ENCODE measurements at regions not wholly inside any gene's neighbourhood (a gene's known extent, or its start where the extent isn't known, plus 50 kb on each side); places are given as distances from the start of the nearest gene placed in this dataset.
"Not testable (repeated sequence)": the region's sequence is repeated elsewhere in the genome, so short reads cannot be mapped to it uniquely, and the experiment has no call there.

DNA sequence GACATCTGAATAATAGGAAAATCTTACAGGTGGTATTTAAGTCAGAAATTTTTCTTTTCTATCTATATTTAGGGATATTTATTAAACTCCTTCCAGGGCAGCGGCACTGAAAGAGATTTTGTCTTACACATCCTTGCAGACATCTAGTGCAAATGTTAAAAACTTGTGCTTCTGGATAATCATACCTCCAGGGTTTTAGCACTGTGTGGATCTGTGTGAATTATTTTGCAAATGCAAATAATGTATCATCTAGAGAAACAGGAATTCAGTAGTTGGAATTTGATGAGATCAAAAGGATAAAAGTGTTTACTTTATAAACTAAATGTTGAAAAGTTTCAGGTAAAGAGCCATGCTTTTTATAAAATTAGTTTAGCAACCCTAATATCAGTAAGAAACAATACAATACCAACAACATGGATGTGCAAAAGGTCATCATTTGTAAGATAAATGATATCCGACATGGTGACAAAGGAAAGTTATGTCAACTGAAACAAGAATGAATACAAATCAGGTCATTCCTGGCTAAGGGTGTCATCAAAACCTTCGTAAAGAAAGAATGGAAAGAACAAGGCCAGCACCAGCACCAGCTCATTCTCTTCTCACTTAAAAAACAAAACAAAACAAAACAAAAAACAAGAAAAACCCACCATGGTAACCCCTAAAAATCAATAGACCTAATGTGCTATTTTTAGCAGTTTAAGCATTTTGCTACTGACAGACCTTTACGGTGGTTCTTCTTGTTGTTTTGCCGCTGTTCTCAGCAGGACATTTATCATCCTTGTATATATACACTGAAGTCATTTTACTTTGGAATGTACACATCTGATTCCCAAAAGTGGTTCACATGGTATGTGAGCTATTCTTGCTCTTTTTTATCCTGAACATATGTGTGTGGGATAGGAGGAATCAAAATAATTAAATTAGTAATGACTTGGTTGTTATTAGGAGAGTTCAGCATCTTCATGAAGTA lies 219.7 kb upstream of the NDST3 start:
- no peak for DNase-seq

DNA sequence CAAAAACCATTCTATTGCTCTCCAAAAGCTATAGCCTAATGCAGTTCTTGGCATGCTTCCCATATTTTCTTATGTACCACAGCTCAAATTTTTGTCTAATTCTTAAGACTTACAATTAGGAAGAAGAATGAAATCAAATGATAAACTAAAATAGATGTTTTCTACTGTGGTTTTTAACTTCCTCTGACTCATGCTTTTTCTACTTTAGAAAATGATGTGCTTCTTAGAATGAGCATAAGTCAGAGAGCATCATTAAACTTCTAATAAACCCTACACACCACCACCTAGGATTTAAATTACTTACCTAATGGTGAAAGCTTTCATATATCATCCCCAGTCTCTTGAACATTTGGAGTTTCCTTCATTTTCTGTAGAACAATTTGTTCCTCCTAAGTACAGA lies 217.0 kb upstream of the NDST3 start:
- DNase-seq = no peak

DNA sequence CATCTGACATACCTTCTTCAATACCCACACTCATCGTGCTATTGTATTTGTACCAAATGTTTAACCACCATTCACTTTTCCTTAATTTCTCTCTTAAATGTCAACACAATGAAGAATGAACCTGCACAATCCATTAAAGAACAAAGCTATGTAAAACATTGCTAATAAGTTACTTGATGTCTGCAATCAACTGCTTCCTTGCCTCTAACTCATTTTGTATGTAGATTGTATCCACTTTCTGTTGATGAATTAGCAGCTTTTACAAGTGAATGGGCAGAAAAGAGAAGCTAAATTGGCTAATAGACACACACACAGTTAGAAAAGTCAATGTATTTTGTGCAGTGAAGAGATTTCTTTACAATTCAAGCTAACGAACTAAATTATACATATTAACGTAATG lies 212.5 kb upstream of the NDST3 start:
- DNase-seq = no peak

DNA sequence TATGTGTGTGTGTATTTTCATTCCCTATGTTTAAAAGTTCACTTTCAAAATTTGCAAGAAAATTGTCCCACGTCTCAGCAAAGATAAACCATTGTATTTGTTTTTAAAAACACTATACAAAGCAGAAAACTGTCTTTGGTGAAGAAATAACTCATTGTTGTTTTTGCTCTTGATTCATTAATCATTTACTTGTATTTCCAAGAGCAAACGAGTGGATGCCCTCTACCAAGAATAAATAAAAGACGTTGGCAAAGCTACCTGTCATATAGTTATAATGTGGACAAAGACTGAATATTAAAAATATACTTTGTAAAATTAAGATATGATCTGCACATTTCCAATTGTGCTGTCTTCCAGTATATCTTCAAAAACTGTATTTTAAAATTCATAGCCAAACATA lies 210.9 kb upstream of the NDST3 start:
- DNase-seq = no peak

DNA sequence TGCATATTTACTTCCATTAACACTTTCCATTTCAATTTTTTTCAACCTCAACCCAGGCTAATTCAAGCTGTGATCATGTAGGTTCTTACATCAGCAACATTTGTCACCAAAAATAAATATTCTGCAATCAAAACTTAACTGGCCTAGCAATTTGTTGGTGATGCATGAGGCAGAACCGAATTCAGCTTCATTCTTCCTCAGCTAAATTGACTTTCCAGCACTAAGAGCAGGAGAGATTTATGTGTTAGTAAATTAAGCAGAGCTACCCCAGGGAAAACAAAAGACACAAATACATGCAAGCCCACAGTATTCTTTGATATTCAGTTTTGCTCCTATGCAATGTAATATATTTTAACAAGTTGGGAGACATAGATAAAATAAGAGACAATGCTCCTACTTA lies 208.7 kb upstream of the NDST3 start:
- no peak for DNase-seq

DNA sequence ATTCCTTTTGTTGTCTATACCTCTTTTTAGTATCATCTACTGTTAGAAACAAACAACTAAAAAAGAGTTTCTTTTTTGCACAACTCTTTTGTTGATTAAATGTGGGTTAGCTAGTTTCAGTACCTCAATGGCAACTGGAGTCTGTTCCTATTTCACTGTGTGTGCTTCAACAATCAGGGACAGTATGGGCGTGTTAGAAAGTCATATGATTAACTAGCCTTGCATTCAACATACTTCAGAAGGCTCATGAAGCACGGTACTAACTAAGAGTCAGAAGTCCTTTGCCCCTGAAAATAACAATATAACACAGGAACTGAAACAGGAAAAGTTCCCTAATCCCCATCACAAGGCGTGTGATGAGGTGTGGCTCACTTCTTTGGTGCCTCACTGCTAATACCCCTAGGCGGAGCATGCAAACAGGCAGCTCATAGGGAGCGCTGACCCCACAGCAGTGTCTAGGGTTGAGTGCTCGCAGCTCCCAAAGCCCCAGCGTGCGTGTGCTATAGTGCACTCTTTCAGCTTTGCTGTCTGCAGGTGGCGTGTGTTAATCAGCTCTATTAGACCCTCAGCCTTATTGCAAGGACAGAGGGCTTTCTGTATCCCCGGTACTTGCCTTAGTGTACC lies 203.1 kb upstream of the NDST3 start:
- DNase-seq = no peak

DNA sequence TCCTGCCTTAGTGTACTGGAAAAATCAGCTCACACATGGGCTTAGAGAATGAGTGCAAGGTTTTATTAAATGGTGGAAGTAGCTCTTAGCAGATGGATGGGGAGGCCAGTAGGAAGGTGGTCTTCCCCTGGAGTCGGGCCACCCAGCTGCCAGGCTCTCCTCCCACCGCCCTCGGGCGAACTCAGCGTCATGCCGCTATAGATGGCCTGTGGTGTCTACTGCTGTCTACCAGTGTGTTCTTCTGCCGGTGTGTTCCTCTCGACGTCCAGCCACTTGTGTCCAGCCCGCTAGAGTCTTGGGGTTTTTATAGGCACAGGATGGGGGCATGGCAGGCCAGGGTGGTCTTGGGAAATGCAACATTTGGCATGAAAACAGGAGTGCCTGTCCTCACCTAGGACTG lies 198.7 kb upstream of the NDST3 start:
- DNase-seq = no peak

DNA sequence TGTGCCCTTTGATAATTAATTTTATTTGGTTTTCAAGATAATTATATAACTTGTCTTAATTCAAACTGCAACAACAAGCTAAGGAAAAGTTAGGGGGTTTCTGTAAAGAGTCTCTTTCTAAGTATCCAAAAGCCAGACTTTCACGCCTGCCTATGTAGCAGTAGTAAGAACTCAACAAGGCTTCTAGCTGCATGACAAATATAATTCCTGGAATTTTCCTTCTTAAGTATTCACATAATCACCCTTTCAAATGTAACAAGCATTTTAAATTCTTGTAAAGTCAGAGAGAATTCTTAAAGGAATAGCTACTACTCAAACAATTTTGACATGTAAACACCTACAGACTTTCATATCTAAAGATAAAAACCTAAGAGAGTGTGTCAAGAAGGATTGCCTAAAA lies 189.7 kb upstream of the NDST3 start:
- no peak for DNase-seq

DNA sequence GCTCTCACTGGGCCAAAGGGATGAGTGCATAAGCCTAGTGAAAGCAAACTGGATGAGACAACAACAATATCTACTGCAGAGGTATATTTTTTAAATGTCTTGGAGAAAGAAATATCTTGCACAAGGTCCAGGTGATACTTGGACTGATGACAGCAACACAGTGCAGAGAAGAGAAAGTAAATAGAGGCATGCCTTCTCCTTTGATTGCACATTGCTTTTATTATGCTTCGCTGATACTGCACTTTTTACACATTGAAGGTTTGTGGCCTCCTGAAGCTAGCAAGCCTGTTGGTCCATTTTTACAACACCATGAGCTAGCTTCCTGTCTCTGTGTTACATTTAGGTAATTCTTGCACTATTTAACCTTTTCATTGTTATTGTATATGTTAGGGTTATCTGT lies 189.0 kb upstream of the NDST3 start:
- no peak for DNase-seq

DNA sequence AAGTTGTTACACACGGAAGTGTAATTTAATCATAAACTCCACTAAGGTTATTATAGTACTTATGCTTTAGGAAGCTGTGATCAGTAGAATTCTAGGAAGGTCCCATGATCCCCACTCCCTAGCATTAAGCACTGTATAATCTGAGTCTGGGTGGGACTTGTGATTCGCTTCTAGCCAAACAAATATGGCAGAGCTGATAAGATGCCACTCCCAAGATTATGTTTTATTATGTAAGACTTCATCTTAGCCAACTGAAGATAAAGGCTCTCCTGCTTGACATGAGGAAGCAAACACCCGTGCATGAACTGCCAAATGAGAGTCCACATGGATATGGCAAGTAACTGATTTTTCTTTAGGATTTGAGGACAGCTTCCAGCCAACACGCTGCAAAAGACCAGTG lies 186.4 kb upstream of the NDST3 start:
- no peak for DNase-seq

DNA sequence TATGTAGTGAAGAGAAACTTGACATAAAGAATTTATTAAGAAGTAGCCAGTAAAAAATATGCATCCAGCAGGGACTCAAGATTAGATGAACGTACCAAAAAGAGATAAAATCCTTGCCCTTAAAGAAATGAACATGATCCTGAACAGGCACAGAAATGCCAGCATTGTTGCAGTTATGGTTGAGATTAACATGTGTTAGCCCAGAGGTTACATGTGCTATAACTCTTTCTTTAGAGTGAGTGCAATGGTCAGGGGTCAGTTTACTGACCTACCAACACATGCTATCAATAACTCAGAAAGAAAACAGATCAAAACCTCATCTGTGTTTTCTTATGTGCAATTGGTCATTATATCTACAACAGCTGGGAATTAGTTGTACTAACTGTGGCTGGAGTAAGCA lies 166.1 kb upstream of the NDST3 start:
- no peak for DNase-seq

DNA sequence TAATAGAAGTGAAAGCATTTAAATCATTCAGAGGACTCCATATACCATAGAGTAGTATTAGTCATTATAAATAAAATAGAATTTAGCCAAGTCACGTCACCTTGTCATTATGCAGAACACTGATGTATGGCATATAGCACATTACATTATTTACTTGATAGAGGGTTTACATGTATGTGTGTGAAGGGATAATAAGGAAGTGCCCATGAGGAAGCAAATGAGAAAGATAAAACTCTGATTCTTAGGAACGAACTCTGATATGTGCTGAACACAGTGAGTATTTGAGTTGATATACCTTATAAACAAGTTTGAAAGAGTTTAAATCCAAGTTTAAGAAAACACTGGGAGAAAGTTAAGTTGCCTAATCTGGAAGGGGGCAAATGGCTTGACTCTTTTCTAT lies 160.5 kb upstream of the NDST3 start:
- DNase-seq = no peak

DNA sequence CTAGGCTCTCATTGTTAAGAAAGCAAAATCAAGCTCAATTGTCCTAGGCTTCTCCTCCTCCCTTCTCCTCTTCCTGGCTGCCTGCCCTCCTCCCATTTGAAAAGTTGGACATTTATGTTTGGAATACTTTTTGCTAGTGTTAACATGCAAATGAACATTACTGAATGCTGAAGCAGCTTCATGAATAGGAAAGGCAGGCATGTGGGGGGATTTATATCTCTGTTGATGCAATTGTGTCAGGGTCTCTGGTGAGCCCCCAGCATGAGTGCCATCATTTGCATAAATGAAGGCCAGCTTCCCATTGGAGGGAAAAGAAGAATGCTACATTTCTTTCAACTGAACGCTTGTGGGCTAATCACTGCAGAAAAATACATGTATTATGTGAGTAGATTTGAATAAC lies 160.1 kb upstream of the NDST3 start:
- no peak for DNase-seq

DNA sequence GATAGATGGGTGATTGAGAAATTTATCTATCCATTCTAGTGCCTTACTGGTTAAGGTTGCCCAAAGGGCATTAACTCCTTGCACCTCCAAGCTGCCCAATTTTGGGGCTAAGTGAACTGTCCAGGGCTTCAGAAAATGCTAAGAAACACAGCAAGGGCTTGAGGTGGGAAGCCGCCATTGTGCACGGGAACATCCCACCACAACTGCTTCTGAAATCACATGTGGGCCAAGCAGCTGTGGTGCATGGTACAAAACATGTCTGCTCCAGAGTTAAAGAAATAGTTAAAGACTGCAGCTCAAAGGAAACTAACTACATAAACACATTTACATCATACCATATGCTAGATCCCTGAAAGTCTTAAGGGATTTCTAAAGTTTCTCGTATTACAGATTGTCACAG lies 144.3 kb upstream of the NDST3 start:
- no peak for DNase-seq

DNA sequence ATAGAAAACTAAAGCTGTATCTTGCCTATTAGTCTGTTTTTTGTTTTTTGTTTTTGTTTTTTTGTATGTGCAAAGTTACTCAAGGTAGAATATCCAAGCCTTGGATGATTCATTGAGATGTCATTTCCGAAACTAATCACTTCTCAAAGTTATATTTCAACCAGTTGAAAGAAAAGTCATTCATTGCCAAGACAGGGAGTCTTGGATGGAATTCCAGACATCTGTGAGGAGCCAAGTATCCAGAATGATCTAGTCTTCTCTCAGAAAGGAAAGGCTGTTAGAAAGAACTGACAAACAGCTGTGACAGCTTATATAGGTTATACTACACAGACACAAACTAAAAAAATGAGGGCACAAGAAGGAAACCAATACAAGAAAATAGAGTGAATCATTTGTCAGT lies 141.1 kb upstream of the NDST3 start:
- no peak for DNase-seq

DNA sequence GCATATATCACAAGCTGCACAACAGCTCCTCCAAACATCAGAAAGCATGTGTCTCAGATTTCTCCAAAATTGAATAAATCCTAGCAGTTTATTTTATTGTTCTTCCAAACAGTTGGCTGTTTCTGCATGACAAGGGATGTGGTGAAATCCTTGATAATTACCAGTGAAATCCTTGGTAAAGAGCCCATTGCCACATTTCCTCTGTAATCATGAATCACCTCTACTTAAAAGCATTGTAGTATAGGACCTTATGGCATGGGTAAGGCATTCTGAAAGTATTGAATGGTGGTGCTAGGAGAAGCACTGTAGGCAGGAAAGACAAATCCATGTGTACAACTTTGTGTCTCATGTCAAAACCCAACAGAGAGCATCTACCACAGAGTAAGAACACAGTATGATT lies 135.8 kb upstream of the NDST3 start:
- no peak for DNase-seq

DNA sequence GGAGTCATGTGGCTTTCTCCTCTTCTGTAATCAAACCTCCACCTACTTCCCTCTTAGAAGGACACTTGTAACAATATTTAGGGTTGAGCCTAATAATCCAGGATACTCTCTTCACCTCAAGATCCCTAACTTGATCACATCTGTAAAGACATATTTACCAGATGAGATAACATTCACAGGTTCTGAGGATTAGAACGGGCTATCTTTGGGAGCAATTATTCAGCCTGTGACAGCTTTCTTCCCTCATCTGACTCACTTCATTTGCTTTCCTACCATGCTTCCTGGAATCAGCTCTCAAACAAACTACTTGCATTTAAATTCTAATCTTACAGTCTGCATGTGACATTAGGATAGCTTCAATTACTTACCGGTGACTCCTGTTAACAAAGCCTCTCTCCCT lies 133.5 kb upstream of the NDST3 start:
- DNase-seq = no peak

DNA sequence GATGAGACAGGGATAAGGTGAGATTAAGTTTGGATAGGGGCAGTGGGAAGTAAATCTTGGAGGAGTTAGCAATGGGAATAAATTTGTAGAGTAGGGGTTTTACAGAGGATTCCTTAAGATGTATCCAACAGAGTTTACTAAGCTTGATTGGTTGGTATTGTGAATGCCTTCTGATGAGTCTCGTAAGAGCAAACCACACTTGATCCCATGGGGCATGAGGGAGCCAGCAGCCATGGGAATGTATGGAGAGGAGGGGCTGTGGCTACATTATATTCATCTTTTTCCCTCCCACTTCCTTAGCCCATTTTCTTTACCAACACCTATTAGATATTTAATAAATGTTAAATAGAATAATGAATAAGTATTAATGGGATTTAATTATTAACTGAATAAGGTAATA lies 126.6 kb upstream of the NDST3 start:
- DNase-seq = no peak

DNA sequence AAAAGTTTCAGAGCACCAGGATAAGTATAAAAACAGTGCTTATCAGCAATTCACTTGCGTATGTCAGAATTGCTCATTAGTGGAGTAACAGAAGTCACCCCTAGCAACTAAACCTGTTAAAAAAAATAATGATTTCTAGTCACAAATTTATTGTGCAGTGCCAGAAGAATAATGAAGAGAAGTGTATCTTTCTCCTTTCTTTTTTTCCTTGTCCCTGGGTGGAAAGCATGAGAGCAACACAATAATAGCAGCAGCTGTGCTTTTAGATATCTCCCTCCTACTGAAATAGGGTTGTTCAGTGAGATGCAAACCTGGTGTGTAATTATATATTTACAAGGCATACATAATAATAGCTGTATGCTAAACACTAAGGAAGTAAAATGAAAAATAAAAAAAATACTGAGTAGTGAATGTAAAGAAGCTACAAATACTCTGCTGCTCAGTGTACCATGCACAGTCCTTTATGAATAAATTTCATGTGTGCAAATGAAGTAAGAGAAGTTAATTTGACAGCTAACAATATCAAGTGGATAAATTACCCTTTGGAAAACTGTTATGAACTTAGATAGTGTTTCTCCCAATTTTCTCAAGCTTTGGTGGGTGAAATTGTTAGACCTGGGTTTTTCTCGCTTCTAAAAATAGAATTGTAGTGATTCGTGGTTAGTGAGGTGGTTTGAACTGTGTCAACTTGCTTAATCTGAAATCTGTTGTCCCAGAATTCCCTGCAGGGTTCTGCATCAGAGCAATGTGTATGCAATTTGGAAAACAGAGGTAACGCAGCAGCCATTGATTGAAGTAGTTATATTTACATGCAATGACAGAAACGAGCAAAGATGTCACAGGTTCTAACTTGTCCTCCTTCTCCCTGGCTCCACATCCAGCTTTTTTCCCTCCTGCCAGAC lies 125.7 kb upstream of the NDST3 start:
- no peak for DNase-seq

DNA sequence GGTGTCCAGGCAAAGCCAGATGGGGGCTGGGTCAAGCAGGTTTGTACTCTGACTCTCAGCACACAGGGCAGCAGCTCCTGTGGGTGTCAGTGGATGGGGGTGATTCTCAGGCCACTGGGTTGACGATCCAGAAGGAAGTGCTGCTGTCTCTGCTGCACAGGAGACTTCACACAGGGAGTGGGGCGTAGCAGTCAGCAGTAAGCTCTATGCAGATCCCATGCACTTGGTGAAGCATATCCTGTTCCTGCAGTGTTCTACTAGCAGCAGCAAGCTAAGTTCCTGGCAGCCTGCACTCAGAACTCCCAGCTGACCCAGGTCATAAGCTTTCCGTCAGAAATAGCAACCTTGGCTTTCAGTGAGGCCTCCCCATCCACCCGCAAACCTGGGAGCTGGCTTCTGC lies 117.6 kb upstream of the NDST3 start:
- no peak for DNase-seq

DNA sequence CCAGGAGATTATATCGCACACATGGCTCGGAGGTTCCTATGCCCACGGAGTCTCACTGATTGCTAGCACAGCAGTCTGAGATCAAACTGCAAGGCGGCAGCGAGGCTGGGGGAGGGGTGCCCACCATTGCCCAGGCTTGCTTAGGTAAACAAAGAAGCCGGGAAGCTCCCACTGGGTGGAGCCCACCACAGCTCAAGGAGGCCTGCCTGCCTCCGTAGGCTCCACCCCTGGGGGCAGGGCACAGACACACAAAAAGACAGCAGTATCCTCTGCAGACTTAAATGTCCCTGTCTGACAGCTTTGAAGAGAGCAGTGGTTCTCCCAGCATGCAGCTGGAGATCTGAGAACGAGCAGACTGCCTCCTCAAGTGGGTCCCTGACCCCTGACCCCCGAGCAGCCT lies 112.0 kb upstream of the NDST3 start:
- DNase-seq = not testable (repeated sequence)

DNA sequence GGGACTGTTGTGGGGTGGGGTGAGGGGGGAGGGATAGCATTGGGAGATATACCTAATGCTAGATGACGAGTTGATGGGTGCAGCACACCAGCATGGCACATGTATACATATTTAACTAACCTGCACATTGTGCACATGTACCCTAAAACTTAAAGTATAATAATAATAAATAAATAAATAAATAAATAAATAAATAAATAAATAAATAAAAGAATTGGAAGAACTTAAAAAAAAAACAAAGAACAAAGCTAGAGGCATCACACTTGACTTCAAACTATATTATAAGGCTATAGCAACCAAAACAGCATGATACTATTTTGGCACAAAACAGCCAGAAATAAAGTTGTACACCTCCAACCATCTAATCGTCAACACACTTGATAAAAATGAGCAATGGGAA lies 106.5 kb upstream of the NDST3 start:
- DNase-seq = not testable (repeated sequence)

DNA sequence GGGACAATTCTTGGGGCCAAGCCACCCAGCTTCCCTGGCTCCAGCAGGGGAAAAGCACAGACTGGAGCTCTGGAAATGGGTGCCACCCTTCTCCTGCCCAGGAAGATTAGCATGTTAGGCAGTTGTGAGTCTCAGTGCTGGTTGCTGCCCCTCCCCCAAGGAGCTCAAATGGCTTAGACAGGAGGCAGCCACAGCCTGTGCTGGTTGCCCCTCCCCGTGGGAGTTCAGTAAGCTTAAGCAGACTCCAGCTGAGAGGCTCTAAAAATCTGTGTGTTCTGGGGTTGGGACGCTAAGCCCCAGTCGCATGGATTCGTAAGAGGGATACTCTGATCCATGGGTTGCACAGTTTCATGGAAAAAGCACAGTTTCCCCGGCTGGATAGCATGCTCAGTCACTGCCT lies 92.7 kb upstream of the NDST3 start:
- DNase-seq = no peak
